Nephron progenitor cell (in vitro differentiated cells): ENCODE measurements at regions not wholly inside any gene's neighbourhood (a gene's known extent, or its start where the extent isn't known, plus 50 kb on each side); places are given as distances from the start of the nearest gene placed in this dataset.

ENCODE experiments used
- DNase-seq: peaks from one replicate; pipeline ENCODE4 v3.0.0; 2021
- H3K27ac Mint-ChIP-seq: 2 replicates; pipeline ENCODE4 v1.8.0; 2021; ENCODE audit warnings: mild to moderate bottlenecking, moderate library complexity, mixed read lengths
- H3K27me3 Mint-ChIP-seq: 2 replicates; pipeline ENCODE4 v1.8.0; 2021; ENCODE audit warnings: mild to moderate bottlenecking, low read depth, mixed read lengths; ENCODE audit not compliant: poor library complexity
- H3K36me3 Mint-ChIP-seq: 2 replicates; pipeline ENCODE4 v1.8.0; 2021; ENCODE audit warnings: low read depth, mixed read lengths
- H3K4me1 Mint-ChIP-seq: 2 replicates; pipeline ENCODE4 v1.8.0; 2021; ENCODE audit warnings: mixed read lengths
- H3K4me3 Mint-ChIP-seq: 2 replicates; pipeline ENCODE4 v1.8.0; 2021; ENCODE audit warnings: mild to moderate bottlenecking, moderate library complexity, mixed read lengths
- H3K9me3 Mint-ChIP-seq: 2 replicates; pipeline ENCODE4 v1.8.0; 2021; ENCODE audit warnings: mild to moderate bottlenecking, moderate library complexity, mixed read lengths
- TF ChIP-seq, protein P1 (sequence below): fragments of 200-600 bp; sonication (generic); IDR thresholded peaks from 2 replicates; pipeline ENCODE4 v1.5.0; 2021; ENCODE audit warnings: antibody characterized with exemption

DNA sequence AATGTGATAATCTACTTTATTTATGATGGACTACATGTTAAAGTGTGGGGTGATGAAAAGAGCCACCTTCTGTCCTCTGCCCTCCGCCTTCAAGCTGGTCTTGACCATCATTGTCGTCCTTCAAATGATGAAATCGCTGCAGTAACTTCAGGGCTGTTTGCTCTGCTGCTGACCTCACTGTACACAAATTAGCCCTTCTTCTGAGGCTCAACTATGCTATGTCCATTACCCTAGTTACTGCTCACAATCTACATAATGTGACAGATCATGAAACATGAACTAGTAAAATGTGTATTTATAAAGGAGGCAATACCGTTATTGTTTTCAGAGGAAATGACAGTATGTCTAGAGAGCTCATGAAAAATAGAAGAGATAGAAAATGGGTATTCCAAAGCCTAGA lies 145.9 kb downstream of the RFC3 start:
- H3K27ac Mint-ChIP-seq = no peak overlapping the region
- H3K4me3 Mint-ChIP-seq = no peak overlapping the region
- no peaks in the 10 kb centered on the region for H3K27me3 Mint-ChIP-seq
- TF ChIP-seq, protein P1, sequence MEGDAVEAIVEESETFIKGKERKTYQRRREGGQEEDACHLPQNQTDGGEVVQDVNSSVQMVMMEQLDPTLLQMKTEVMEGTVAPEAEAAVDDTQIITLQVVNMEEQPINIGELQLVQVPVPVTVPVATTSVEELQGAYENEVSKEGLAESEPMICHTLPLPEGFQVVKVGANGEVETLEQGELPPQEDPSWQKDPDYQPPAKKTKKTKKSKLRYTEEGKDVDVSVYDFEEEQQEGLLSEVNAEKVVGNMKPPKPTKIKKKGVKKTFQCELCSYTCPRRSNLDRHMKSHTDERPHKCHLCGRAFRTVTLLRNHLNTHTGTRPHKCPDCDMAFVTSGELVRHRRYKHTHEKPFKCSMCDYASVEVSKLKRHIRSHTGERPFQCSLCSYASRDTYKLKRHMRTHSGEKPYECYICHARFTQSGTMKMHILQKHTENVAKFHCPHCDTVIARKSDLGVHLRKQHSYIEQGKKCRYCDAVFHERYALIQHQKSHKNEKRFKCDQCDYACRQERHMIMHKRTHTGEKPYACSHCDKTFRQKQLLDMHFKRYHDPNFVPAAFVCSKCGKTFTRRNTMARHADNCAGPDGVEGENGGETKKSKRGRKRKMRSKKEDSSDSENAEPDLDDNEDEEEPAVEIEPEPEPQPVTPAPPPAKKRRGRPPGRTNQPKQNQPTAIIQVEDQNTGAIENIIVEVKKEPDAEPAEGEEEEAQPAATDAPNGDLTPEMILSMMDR = no peak
- peaks cover 12% of the 10 kb centered on the region for H3K4me1 Mint-ChIP-seq
- H3K36me3 Mint-ChIP-seq = peaks cover 39% of the 10 kb centered on the region
- no peaks in the 10 kb centered on the region for H3K9me3 Mint-ChIP-seq
- no peak for DNase-seq

- Mint-ChIP-seq H3K27me3 (no peaks in the 10 kb centered on the region), H3K27ac (no peak overlapping the region), H3K4me1 (no peaks in the 10 kb centered on the region)
These were observed 150.9 kb downstream of the RFC3 start for GRCh38 chr13:33968520-33969507.

DNA sequence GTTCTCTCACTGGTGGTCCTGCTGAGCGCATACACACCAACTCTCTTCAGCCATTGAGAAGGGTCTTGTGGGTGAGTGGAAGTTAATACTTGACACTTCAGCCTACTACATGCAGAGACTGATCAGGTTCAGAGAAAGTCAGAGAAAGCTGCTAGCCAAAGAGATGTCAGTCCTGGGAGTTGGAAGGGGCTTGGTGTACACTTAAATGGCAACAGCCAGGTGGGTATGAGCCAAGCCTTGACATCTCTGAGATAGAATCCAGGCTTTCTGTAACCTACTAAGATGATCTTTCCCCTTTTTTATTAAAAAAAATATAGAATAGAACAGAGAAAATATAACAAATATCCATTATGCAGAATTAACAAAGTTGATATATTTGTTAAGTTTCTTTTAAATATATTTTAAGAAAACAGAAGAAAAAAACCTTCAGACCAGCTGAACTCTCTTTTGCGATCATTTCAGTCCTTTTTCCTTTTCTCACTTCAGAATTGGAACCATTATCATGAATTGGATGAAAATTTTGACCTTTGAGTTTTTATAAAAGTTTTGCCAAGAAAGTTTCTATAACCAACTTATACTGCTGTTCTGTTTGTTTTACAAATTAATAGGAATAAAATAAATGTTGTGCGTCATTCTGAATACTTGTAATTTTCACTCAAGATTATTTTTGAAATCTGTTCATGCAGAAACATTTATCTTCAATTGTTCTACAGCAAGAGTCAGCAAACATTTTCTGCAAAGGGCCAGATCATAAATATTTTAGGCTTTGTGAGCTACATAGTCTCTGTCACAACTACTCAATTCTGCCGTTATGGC lies 153.0 kb downstream of the RFC3 start:
- TF ChIP-seq, protein P1 = no peak
- Mint-ChIP-seq H3K27me3 (no peaks in the 10 kb centered on the region), H3K36me3 (peaks cover 12% of the 10 kb centered on the region), H3K9me3 (no peaks in the 10 kb centered on the region), H3K4me3 (no peak overlapping the region), H3K27ac (no peak overlapping the region), H3K4me1 (no peaks in the 10 kb centered on the region)
- no peak for DNase-seq

More at GRCh38 chr13:33968520-33969507, 150.9 kb downstream of the RFC3 start:
- DNase-seq = no peak
- TF ChIP-seq, protein P1 = no peak
- peaks cover 28% of the 10 kb centered on the region for H3K36me3 Mint-ChIP-seq
- no peaks in the 10 kb centered on the region for H3K9me3 Mint-ChIP-seq
- H3K4me3 Mint-ChIP-seq = no peak overlapping the region

DNA sequence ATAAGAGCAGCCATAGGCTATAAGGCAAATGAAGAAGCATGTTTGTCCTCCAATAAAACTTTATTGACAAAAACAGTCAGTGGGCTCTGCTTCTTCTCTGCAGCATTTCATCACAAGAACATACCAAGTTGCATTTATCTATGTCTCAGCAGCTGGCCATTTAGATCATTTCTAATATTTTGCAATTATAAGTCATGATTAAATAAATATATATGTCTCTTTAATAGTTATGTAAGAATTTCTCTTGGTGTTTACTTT lies 153.5 kb downstream of the RFC3 start:
- H3K36me3 Mint-ChIP-seq = peaks cover 7% of the 10 kb centered on the region
- no peaks in the 10 kb centered on the region for H3K9me3 Mint-ChIP-seq
- TF ChIP-seq, protein P1 = no peak
- no peak overlapping the region for H3K27ac Mint-ChIP-seq
- no peaks in the 10 kb centered on the region for H3K27me3 Mint-ChIP-seq
- H3K4me3 Mint-ChIP-seq = no peak overlapping the region
- no peak for DNase-seq
- no peaks in the 10 kb centered on the region for H3K4me1 Mint-ChIP-seq

- Mint-ChIP-seq H3K27ac (no peak overlapping the region), H3K4me1 (no peaks in the 10 kb centered on the region)
These were observed 155.2 kb downstream of the RFC3 start for GRCh38 chr13:33973194-33973593.

More at GRCh38 chr13:33973194-33973593, 155.2 kb downstream of the RFC3 start:
- H3K36me3 Mint-ChIP-seq = peaks cover 6% of the 10 kb centered on the region
- DNase-seq = no peak
- TF ChIP-seq, protein P1 = no peak
- H3K27me3 Mint-ChIP-seq = no peaks in the 10 kb centered on the region
- no peak overlapping the region for H3K4me3 Mint-ChIP-seq
- no peaks in the 10 kb centered on the region for H3K9me3 Mint-ChIP-seq
